HG03135 (cell line): ENCODE measurements at regions not wholly inside any gene's neighbourhood (a gene's known extent, or its start where the extent isn't known, plus 50 kb on each side); places are given as distances from the start of the nearest gene placed in this dataset.

Source experiments
- ATAC-seq: cut with Tn5 transposase; IDR thresholded peaks from one replicate; pipeline ENCODE4 v1.9.1; 2021; ENCODE audit warnings: mild to moderate bottlenecking, moderate library complexity; ENCODE audit not compliant: unreplicated experiment

DNA sequence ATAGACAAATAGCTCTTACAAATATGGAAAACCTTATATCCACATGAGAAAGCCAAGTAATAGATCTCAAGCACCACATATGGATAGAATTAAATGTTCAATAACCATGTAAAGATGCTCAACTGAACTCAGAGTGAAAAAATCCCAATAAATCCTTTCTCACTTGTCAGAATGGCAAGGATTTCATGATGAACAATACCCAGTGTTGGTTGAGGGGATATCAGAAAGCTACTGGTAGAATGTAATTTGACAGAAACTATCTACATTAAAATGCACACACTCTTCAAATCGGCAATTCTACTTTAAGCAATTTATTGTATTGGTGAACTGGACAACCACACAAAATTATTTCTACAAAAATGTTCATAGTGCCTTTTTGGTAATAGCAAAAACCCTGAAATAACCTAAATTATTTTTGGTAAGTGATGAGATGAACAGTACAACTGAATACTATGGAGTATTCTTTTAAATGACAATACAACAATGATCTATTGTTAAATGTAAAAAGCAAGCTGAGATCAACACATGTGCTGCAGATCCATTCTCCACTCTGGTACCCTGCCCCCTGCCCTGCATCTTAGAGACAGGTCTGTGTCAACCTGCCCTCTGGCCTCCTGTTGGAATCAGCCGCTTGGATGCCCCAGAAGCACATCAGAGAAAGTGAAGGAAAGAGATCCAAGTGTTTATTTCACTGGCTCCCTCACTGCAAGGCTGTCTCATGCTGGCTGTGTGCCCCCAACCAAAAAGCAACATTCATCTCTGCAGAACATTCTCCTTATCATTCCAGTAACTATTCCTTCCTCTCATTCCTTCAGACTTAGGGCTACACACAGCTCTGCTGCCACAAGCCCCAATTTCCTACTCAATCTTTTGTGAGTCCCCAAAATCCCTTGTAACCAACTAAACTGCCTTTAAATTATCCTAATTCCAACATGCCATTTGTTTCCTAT is 442.5 kb downstream of the LRATD1 start:
- no peak for ATAC-seq

DNA sequence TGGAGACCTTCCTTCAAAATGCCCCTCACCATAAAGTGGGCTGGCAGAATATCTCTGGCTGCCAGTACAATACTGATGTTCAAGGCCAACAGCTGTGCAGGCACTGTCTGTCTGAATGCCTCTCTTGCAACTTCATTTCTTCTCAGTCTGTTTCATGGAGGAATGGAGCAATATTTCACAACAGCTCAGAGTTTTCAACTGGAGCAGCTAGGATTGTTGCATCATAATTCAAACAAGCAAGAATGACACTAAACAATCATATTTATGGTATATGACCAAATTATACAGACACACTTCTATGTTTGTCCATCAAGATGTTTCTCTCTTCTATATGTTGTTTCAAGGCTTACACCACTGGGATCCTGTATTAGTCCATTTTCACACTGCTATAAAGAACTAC is 444.2 kb downstream of the LRATD1 start:
- no peak for ATAC-seq

DNA sequence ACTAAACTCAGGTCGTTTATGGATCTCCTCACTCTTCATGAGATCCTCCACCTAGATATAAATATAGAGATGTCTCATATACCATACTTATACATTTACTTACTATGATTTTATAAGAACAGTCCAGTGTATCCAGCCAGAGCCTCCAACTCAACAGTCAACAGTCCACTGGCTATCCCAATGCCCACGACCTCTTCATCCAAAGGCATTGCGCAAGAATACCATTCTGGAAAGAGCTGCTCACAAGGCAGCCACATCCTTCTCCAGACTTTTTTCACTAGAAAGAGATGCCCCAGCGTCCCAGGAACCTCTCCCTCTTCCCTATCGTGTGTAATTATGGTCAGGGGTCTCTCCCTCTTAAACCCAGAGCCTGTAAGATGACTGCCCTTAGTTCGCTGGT is 448.8 kb downstream of the LRATD1 start:
- no peak for ATAC-seq

DNA sequence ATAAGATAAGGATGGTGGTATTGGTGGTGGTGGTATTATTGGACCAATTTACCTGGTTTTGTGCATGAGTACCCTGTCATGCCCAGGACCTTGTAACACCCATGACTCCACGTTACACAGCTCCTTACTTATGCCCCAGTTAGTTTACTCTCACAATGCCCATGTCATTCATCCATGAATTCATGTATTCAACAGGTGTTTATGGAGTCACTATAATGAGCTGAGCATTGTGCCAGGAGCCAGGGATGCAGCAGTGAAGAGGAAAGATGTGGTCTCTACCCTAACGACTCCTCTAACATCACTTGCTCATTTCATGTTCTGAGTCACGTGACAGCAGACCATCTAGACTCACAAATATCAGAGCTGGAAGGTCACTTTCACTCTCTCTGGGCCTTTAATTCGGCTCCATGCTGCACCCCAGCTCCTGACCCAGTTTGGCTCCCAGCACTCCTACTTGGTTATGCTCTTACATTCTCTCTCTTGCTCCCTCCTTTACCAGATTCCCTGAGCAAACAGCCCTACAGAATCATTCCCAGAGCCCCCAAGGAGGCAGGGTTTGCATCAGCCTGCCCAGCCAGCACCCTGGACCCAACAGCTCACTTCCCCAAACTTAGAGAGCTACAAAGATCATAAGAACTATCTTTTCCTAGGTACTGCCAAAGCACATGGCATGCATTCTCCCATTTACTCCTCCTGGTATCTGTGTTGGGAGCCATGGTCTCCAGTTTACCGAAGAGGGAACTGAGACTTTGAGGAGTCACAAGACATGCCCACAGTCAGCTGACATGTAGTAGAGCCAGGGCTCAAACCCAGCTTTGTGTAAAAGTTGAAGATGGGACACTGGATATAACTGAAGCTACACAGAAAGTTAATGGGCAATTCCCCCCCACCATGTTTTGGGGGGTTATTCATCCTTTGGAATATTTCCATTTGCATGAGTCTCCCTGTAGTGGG is 449.9 kb downstream of the LRATD1 start:
- ATAC-seq: no peak

DNA sequence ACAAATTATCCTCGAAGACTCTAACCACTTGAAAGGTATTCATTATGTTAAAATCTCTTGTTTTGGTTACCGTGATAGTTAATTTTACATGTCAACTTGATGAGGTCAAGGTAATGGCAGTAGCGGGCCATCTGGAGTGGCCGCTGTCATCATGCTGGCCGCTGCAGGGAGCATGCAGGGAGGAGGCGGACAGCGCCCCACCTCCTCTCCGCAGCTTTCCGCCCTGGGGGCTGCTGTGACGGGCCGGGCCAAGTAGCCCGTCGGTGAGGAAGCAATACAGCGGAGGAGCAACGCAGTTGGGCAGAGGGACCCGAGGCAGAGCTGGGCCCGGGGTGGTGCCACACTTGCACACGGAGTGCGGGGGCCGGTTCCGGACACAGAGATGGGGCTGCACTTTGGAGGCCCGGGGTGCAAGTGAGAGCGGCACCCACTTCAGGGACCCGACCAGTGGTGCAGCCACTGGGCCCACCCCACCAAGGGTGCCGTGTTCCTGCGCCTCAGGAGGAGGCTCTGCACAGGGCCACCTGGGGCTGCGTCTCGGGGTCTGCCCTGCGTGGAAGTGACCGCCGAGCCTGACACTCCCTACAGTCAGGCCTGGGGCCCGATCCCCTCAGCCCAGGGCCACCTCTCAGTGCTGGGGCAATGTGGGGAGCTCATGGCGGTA is 452.4 kb downstream of the LRATD1 start:
- ATAC-seq: no peak

DNA sequence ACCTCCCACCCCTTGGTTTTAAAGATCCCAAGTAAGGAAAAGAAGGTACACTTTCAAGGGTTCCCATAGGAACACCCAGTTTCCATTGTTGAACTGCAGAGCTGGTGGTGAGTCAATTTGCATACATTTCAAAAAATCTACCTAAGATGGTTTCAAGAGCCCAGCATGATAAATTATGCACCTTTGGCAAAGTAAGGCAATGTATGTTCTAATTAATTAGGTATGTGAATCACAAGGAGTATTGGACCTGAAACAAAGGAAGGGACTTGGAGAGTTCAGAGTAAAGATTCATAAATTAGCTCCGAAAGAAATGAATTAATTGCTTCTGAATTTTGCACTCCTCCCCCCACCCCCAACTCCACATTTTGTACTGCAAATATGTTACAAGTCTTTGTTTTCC is 459.7 kb downstream of the LRATD1 start:
- no peak for ATAC-seq

DNA sequence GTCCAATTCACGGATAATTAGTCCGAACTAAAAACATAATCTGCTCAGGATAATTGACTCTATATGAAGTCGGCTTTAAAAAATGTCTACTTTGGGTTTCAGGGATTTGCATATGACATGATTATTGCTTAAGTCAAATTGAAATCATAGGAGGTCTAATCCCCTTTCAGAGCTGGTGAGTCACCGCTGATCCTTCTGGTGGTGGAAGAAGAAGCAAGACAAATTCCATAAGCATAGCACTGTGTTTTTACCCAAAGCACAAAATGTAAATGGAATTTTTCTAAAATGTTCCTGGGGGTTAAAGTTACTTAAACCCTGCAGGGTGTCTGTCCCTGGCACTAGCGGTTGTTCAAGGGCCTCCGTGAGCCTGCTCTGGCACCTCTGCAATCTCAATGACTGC is 460.2 kb downstream of the LRATD1 start:
- no peak for ATAC-seq

DNA sequence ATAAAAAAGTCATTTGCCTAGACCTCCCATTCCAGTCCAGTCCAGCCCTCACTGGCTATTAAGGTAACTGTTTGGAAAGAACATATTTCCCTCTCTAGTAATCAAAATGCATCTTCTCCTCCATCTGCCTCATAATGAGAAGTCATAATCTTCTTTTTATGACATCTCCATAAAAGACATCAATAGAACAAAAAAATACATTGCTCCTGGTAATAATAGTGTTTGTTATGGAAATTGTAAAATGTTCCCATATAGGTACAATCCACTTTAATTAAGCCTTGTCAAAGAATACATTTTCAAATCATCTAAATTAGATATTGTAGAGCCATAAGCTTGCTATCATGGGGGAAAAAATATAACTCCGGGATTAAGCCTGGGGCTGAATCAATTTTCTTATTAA is 461.6 kb downstream of the LRATD1 start:
- ATAC-seq: no peak

DNA sequence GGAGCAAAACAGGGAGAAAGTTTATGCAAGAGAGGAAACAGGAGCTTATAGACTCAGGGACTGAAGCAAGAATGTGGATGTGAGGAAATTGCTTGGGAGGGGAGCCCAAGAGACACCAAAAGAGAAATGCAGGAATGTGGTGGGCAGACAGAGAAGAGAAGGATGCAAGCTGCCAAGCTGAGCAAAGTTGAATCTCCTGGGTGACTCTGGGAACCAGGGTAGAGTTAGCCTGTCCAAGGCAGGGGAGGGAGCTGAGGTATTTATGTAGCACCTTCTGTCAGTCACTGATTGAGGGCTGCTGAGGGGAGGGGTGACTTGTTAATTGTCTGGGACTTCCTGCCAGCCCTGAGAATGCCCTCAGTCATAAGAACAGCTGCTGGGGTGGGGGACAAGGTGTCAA is 464.3 kb downstream of the NBAS start:
- ATAC-seq: no peak

DNA sequence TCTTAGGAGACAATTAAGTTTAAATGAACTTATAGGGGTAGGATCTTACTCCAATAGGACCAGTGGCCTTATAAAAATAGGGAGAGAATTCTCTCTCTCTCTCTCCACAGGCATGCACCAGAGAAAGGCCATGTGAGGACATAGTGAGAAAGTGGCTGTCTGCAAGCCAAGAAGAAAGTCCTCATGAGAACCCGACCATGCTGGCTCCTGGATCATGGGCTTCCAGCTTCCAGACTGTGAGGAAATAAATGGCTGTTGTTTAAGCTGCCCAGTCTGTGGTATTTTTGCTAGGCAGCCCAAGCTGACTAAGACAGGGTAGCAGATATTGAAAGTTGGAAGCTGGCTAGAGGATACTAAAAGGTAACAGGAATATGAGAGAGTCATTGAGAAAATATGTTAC is 454.0 kb downstream of the NBAS start:
- no peak for ATAC-seq

DNA sequence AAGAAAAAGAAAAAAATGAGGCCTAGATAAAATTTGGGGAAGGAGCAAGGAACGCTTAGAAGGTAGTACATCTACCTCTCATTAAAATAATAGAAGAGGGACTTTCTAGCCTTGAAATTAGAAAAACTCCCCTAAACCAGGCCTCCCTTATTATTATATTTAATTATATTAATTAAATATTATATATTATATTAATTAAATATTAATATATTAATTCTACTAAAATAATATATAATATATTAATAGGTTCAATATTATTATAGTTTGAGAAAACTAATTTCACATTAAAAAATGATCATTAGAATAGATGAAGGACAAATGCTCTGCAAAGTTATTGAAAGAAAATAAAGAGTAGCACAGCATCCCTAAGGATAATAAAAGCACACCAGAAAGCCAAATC is 449.4 kb downstream of the NBAS start:
- ATAC-seq: no peak

DNA sequence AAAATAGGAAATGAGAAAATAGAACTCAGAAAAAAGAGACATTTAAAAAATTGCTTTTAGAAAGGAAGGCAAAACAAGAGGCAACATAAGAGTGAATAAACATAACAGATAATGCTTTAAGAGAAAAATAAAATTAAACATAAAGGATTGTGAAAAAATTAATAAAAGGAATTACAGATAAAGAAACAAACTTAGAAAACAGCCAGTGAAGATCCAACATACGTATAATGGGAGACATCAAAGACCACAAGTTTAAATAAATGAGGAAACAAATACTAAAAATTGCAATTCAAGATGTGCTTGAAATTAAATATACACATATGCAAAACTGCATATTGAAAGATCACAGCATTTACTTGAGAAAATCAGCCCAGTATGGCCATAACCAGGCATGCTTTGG is 448.9 kb downstream of the NBAS start:
- ATAC-seq: no peak

DNA sequence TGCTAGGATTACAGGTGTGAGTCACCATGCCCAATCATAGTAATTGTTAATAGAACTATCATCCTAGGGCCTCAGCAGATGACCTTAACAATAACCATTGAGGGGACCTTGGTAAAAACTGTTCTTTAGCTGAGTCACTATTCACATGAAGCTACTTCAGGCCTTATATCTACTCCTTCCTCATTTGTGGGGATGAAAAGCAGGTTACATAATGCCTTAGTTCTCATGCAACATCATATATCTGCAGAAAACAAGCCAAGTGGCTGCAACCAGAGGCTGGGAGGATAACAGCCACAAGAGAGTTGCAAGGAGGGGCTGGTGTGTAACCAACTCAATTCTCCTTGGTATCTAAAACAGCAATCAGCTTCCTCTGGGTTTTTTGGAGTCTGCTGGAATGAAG is 445.4 kb downstream of the NBAS start:
- no peak for ATAC-seq

DNA sequence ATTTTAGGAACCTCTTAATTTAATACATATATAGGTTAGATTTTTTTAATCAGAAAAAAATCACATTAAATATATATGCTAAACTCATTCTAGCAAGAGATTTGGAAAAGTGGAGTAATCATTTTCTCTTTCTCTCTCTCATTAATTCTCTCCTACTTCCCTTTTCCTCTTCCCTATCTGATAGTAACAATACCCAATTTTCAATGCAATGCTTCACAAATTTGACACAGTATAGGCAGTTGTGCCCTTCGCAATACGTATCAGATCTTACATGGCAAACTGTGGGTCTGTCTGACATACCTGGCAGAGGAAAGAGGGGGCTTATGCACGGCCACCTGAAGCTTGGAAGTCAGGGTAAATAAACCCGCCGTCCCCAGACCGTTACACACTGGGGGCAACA is 444.3 kb downstream of the NBAS start:
- no peak for ATAC-seq
